Gastrocnemius medialis (tissue), 4 donors: ENCODE measurements at regions not wholly inside any gene's neighbourhood (a gene's known extent, or its start where the extent isn't known, plus 50 kb on each side); places are given as distances from the start of the nearest gene placed in this dataset.

ENCODE experiments used
- POLR2A ChIP-seq, 2 donors: fragments of 450-650 bp; IDR thresholded peaks; one replicate each; pipeline ENCODE4 v1.6.1; 2017; ENCODE audit warnings: antibody characterized with exemption in 2 of 2, mild to moderate bottlenecking in 2 of 2, moderate library complexity in 2 of 2
- TF ChIP-seq, protein P1 (sequence below), 5 experiments: fragments of 450-650 bp in 3 of 5; fragments of 200-600 bp in 2 of 5; sonication (generic) in 2 of 5; IDR thresholded peaks in 4 of 5; conservative IDR thresholded peaks in 1 of 5; 1 replicate in 4 of 5; 2 replicates in 1 of 5; pipeline ENCODE4 v1.5.1; 2016 to 2019; ENCODE audit warnings: antibody characterized with exemption in 5 of 5, mild to moderate bottlenecking in 3 of 5, moderate library complexity in 3 of 5

DNA sequence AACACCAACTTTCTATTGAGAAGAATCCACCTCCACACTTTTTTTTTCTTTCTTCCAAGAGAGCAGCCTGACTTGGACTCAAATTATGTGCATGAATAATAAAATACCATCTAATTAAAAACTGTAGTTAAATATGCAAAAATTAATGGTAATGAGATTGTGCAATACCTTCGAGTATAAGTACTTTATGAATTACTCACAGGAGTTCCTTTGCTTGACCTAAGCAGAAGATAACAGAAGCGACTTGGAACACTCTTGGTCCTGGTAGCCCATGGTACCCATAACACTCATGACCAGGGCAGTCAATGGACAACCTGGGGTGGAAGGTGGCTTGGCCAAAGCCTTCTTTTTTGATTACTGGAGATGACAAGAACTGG lies 203.5 kb upstream of the IRX3 start:
- TF ChIP-seq, protein P1, sequence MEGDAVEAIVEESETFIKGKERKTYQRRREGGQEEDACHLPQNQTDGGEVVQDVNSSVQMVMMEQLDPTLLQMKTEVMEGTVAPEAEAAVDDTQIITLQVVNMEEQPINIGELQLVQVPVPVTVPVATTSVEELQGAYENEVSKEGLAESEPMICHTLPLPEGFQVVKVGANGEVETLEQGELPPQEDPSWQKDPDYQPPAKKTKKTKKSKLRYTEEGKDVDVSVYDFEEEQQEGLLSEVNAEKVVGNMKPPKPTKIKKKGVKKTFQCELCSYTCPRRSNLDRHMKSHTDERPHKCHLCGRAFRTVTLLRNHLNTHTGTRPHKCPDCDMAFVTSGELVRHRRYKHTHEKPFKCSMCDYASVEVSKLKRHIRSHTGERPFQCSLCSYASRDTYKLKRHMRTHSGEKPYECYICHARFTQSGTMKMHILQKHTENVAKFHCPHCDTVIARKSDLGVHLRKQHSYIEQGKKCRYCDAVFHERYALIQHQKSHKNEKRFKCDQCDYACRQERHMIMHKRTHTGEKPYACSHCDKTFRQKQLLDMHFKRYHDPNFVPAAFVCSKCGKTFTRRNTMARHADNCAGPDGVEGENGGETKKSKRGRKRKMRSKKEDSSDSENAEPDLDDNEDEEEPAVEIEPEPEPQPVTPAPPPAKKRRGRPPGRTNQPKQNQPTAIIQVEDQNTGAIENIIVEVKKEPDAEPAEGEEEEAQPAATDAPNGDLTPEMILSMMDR (IDR thresholded peaks at IDR 0.05 in 4 of 5, conservative IDR thresholded peaks at IDR 0.05 in 1 of 5), result no peak
- TF ChIP-seq POLR2A (IDR thresholded peaks at IDR 0.05), result no peak
